GM23338 (cell line): ENCODE measurements at regions not wholly inside any gene's neighbourhood (a gene's known extent, or its start where the extent isn't known, plus 50 kb on each side); places are given as distances from the start of the nearest gene placed in this dataset.
A peak's percentile ranks its signal among the peaks of the same experiment; 100 is the strongest.

Source experiments
- ATAC-seq: fragments of 200-7000 bp; cut with Tn5 transposase; 3 replicates; pipeline ENCODE4 v1.9.1; 2020
- DNase-seq: peaks from one replicate; pipeline ENCODE4 v3.0.0-alpha.2; 2015; ENCODE audit warnings: low spot score
- H2AFZ ChIP-seq: fragments of 200-600 bp; sonication (generic); 2 replicates; pipeline ENCODE4 v1.8.0; 2016; ENCODE audit warnings: antibody characterized with exemption, mild to moderate bottlenecking, moderate library complexity
- H3F3A ChIP-seq: fragments of 200-600 bp; sonication (generic); replicated peaks from 2 replicates; pipeline ENCODE4 v1.8.0; 2017; ENCODE audit warnings: antibody characterized with exemption, mixed run types, low read depth
- H3K27ac ChIP-seq: fragments of 200-600 bp; sonication (generic); 2 replicates; pipeline ENCODE4 v1.6.1; 2016; ENCODE audit warnings: low read depth
- H3K27me3 ChIP-seq: fragments of 200-600 bp; sonication (generic); 2 replicates; pipeline ENCODE4 v1.8.0; 2016; ENCODE audit warnings: mild to moderate bottlenecking, mixed run types, moderate library complexity; ENCODE audit not compliant: insufficient read depth
- H3K36me3 ChIP-seq: fragments of 200-600 bp; sonication (generic); 2 replicates; pipeline ENCODE4 v1.8.0; 2016; ENCODE audit warnings: mild to moderate bottlenecking; ENCODE audit not compliant: insufficient read depth
- H3K4me1 ChIP-seq: fragments of 200-600 bp; sonication (generic); 2 replicates; pipeline ENCODE4 v1.8.0; 2016; ENCODE audit warnings: mild to moderate bottlenecking, moderate library complexity; ENCODE audit not compliant: insufficient read depth
- H3K4me2 ChIP-seq: fragments of 200-600 bp; sonication (generic); 2 replicates; pipeline ENCODE4 v1.7.1; 2017; ENCODE audit warnings: mixed run types
- H3K4me3 ChIP-seq: fragments of 200-600 bp; sonication (generic); 2 replicates; pipeline ENCODE4 v1.6.1; 2016; ENCODE audit warnings: mixed run types
- H3K79me2 ChIP-seq: fragments of 200-600 bp; sonication (generic); replicated peaks from 2 replicates; pipeline ENCODE4 v1.8.0; 2017; ENCODE audit warnings: mild to moderate bottlenecking; ENCODE audit not compliant: insufficient read depth
- H3K9me2 ChIP-seq: fragments of 200-600 bp; sonication (generic); 2 replicates; pipeline ENCODE4 v1.8.0; 2017; ENCODE audit not compliant: insufficient read depth
- H4K20me1 ChIP-seq: fragments of 200-600 bp; sonication (generic); replicated peaks from 2 replicates; pipeline ENCODE4 v1.8.0; 2017; ENCODE audit warnings: mild to moderate bottlenecking; ENCODE audit not compliant: insufficient read depth
- H3K27ac Mint-ChIP-seq: 2 replicates; pipeline ENCODE4 v1.8.0; 2020; ENCODE audit warnings: inconsistent platforms, mild to moderate bottlenecking, moderate library complexity, mixed read lengths
- H3K27me3 Mint-ChIP-seq: 3 replicates; pipeline ENCODE4 v1.8.0; 2022; ENCODE audit warnings: low read depth, mild to moderate bottlenecking, moderate library complexity, mixed read lengths, inconsistent platforms; ENCODE audit not compliant: insufficient read depth, poor library complexity
- H3K36me3 Mint-ChIP-seq: 3 replicates; pipeline ENCODE4 v1.8.0; 2021; ENCODE audit warnings: low read depth, mild to moderate bottlenecking, inconsistent platforms, moderate library complexity, mixed read lengths
- H3K4me1 Mint-ChIP-seq: 3 replicates; pipeline ENCODE4 v1.8.0; 2020; ENCODE audit warnings: mild to moderate bottlenecking, inconsistent platforms, mixed read lengths
- H3K4me3 Mint-ChIP-seq: 3 replicates; pipeline ENCODE4 v1.8.0; 2021; ENCODE audit warnings: moderate library complexity, mild to moderate bottlenecking, inconsistent platforms, mixed read lengths
- H3K9me3 Mint-ChIP-seq: 3 replicates; pipeline ENCODE4 v1.8.0; 2020; ENCODE audit warnings: moderate library complexity, mild to moderate bottlenecking, inconsistent platforms, mixed read lengths
- CTCF ChIP-seq, 2 experiments: fragments of 200-600 bp in 1 of 2; sonication (generic) in 1 of 2; conservative IDR thresholded peaks; 2 replicates each; pipeline versions ENCODE4 v1.5.1 to v1.6.1; 2016 to 2017; ENCODE audit warnings: antibody characterized with exemption in 2 of 2, low read depth in 2 of 2, mild to moderate bottlenecking in 2 of 2, moderate library complexity in 1 of 2
- ETS1 ChIP-seq: IDR thresholded peaks from 2 replicates; pipeline ENCODE4 v1.6.1; 2016; ENCODE audit warnings: antibody characterized with exemption
- EZH2phosphoT487 ChIP-seq: fragments of 200-600 bp; sonication (generic); IDR thresholded peaks from one replicate; pipeline ENCODE4 v1.8.1; 2018; ENCODE audit warnings: antibody characterized with exemption; ENCODE audit not compliant: unreplicated experiment
- NANOG ChIP-seq: IDR thresholded peaks from 2 replicates; pipeline ENCODE4 v1.6.1; 2016; ENCODE audit warnings: antibody characterized with exemption, borderline replicate concordance
- POLR2AphosphoS5 ChIP-seq: IDR thresholded peaks from 2 replicates; pipeline ENCODE4 v1.6.1; 2016; ENCODE audit warnings: antibody characterized with exemption, low read depth
- REST ChIP-seq: IDR thresholded peaks from one replicate; pipeline ENCODE4 v1.6.1; 2018; ENCODE audit warnings: antibody characterized with exemption; ENCODE audit not compliant: unreplicated experiment
- ZNF114 ChIP-seq: fragments of 250-450 bp; sonication (Bioruptor Pico); IDR thresholded peaks from 2 replicates; pipeline ENCODE4 v1.5.0; 2020; ENCODE audit warnings: mild to moderate bottlenecking, moderate library complexity
- ZNF462 ChIP-seq: fragments of 250-450 bp; sonication (Bioruptor Pico); IDR thresholded peaks from 2 replicates; pipeline ENCODE4 v1.5.0; 2020; ENCODE audit warnings: mild to moderate bottlenecking, moderate library complexity

- H3K9me3 Mint-ChIP-seq, result no peaks in the 10 kb centered on the region
- no peaks in the 10 kb centered on the region for H3K36me3 Mint-ChIP-seq
- DNase-seq, result peak; percentile 55
- Histone ChIP-seq H3K79me2 (no peaks in the 10 kb centered on the region), H3K27me3 (peaks cover 23% of the 10 kb centered on the region), H3F3A (no peaks in the 10 kb centered on the region), H3K36me3 (no peaks in the 10 kb centered on the region), H3K4me3 (0 out of 2 replicates have a peak overlapping the region, but pooled peaks have one; percentile 4), H3K4me2 (peak overlapping the region; percentile 29), H2AFZ (no peak overlapping the region), H3K9me2 (no peaks in the 10 kb centered on the region), H3K4me1 (peaks cover 29% of the 10 kb centered on the region), H3K27ac (no peak overlapping the region), H4K20me1 (no peaks in the 10 kb centered on the region)
- no peak overlapping the region for H3K27ac Mint-ChIP-seq
- peaks cover 33% of the 10 kb centered on the region for H3K4me1 Mint-ChIP-seq
- H3K27me3 Mint-ChIP-seq, result peaks cover 2% of the 10 kb centered on the region
- no peak overlapping the region for H3K4me3 Mint-ChIP-seq
- ATAC-seq, result peak; percentile 88
- TF ChIP-seq NANOG, result peak; percentile 83
- no peak for TF ChIP-seq ETS1
- TF ChIP-seq ZNF462 (CRISPR knock-in tag), result 0 out of 2 replicates have a peak, but pooled peaks have one; percentile 14
Measured at GRCh38 chr10:118204292-118204943, 137.7 kb downstream of the FAM204A start.

- H2AFZ ChIP-seq, result no peak overlapping the region
- no peaks in the 10 kb centered on the region for H3K79me2 ChIP-seq
- no peak overlapping the region for H3K4me3 ChIP-seq
- no peaks in the 10 kb centered on the region for H3K9me2 ChIP-seq
- H3K9me3 Mint-ChIP-seq, result no peaks in the 10 kb centered on the region
- peaks cover 2% of the 10 kb centered on the region for H3K27me3 Mint-ChIP-seq
- H3K27ac Mint-ChIP-seq, result no peak overlapping the region
- DNase-seq (no peak), ATAC-seq (peak; percentile 41; the same call in 1 of the 3 replicates)
- no peak overlapping the region for H3K4me3 Mint-ChIP-seq
- H3K27ac ChIP-seq, result no peak overlapping the region
- H3K4me1 Mint-ChIP-seq, result peaks cover 33% of the 10 kb centered on the region
- peak overlapping the region; percentile 29 for H3K4me2 ChIP-seq
- no peaks in the 10 kb centered on the region for H3K36me3 ChIP-seq
- peaks cover 29% of the 10 kb centered on the region for H3K4me1 ChIP-seq
- peaks cover 23% of the 10 kb centered on the region for H3K27me3 ChIP-seq
- H4K20me1 ChIP-seq, result no peaks in the 10 kb centered on the region
- H3K36me3 Mint-ChIP-seq, result no peaks in the 10 kb centered on the region
- H3F3A ChIP-seq, result no peaks in the 10 kb centered on the region
- TF ChIP-seq REST (no peak), NANOG (no peak), CTCF (conservative IDR thresholded peaks at IDR 0.05; ENCODE audit: low read depth in 2 of 2) (no peak), EZH2phosphoT487 (no peak), POLR2AphosphoS5 (no peak), ZNF114 (CRISPR knock-in tag) (no peak)
Measured at GRCh38 chr10:118203461-118203860, 138.7 kb downstream of the FAM204A start.
